A172 (cell line): ENCODE measurements at regions not wholly inside any gene's neighbourhood (a gene's known extent, or its start where the extent isn't known, plus 50 kb on each side); places are given as distances from the start of the nearest gene placed in this dataset.

ENCODE experiments used
- DNase-seq: peaks from one replicate; pipeline ENCODE4 v3.0.0-alpha.2; 2015; ENCODE audit warnings: low spot score

- DNase-seq: no peak
These were observed 466.5 kb upstream of the SOX5 start for GRCh38 chr12:24415934-24416333.

- no peak for DNase-seq
These were observed 465.0 kb upstream of the SOX5 start for GRCh38 chr12:24414480-24414879.

DNA sequence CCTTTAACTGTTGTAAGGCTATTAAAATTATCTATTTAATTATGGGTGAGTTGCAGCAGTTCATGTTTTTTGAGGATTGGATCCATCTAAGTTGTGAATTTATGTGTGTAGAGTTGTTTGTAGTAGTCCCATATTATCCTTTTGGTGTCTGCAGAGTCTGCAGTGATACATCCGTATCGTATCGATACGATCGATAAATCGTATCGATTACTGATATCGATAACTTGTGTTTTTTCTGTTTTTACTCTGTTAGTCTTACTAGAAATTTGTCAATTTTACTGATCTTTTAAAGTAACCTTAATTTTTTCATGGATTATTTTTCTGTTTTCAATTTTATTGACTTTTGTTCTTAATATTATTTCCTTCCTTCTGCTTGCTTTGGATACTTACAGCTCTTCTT is 462.5 kb upstream of the SOX5 start:
- DNase-seq: no peak

DNA sequence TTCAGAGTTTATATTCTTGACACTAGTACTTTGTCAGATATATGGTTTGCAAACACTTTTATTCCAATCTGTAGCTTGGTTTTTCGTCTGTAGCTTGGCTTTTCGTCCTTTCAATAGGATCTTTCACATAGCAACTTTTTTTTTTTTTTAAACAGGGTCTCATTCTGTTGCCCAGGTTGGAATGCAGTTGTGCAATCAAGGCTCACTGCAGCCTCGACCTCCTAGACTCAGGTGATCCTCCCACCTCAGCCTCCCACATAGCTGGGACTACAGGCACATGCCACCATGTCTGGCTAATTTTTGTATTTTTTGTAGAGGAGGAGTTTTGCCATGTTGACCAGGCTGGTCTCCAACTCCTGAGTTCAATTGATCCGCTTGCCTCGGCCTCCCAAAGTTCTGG is 460.4 kb upstream of the SOX5 start:
- DNase-seq: no peak

GRCh38 chr12:24408305-24408704 is 458.8 kb upstream of the SOX5 start:
- DNase-seq: no peak

DNA sequence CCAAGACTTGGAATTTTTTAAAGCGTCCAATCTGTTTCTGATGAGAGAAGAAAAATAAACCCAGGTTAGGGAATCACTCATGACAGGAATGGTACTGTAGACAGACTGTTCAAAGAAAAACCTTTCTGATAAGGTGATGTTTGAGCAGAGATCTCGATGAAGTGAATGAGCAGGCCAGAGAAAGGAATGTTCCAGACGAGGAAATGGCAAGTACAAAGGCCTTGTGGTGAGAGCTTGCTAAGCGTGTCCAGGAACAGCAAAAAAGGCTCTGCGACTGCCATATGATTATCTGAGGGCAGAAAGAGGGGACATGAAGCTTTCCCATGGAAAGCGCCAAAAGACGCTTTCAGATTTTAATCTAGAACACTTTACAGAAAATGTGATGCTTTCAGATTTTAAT is 458.4 kb upstream of the SOX5 start:
- no peak for DNase-seq

GRCh38 chr12:24404086-24404815 is 454.8 kb upstream of the SOX5 start:
- no peak for DNase-seq

DNA sequence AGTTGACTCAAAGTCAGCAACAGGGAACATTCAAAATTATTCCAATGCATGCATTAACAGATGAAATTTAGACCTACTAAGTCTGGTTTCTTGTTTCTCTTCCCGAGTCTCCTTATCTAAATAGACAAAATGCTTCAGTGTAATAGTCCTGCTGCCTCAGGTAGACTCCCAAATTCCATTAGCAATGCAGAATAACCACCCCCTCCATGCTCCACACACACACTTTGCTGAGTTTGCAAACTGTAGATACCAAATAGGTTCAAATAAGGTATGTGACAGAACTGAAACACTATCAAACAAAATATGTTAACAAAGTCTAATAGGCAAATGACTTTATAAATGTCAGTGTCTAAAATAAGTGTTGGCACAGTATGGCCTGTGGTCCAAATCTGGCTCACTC is 451.1 kb upstream of the SOX5 start:
- DNase-seq: no peak

- no peak for DNase-seq
These were observed 449.1 kb upstream of the SOX5 start for GRCh38 chr12:24398605-24399004.

DNA sequence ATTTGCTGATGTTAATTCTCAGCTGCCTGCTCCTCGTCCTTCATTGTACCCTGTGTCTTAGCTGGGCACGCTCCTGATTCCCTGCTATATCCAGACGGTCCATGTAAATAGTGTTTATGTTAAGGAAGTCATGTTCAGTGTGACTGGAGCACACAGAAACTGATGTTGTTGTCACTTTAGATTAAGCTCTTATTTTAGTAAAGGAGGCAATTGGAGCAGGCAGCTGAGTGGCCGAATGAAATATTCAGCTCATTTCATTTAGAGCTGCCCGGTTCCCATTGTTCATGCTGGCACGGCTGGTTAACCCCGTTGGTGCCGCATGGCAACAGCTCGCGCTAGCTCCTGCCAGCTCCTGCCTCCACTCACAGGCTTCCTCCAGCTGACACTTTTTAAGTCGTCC is 446.8 kb upstream of the SOX5 start:
- DNase-seq: no peak

- no peak for DNase-seq
These were observed 444.8 kb upstream of the SOX5 start for GRCh38 chr12:24394246-24394645.

GRCh38 chr12:24393071-24393470 is 443.6 kb upstream of the SOX5 start:
- DNase-seq: no peak

DNA sequence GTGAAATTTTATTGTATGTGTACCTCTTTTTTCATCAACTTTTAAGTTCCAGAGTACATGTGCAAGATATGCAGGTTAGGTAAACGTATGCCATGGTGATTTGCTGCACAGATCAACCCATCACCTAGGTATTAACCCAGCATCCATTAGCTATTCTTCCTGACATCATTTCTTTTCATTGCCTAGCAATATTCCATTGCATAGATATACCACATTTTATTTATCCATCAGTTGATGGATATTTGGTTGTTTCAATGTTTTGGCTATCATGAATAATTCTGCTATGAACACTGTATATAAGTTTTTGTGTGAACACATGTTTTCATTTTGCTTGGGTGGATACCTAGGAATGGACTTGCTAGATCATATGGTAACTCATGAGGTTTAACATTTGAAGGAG is 439.9 kb upstream of the SOX5 start:
- DNase-seq: no peak

GRCh38 chr12:24387381-24387780 is 437.9 kb upstream of the SOX5 start:
- no peak for DNase-seq

DNA sequence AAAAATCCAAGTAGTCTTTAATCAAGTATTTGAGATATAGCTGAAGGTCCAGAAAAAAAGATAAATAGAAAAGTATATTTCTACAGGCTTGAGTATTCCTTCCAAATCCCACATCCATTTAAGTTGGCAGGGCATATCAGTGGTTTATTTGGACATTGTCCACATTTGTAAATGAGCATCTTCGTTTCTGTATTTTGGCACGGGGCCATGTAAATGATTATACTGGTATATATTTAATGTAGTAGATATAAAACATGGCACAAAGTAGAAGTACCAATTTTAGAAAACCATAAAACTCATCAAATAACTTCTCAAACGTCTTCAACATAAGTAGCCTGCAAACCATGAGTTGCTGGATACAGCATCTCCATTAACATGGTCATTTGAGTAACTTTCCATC is 437.4 kb upstream of the SOX5 start:
- no peak for DNase-seq

GRCh38 chr12:24381790-24382189 is 432.3 kb upstream of the SOX5 start:
- no peak for DNase-seq

GRCh38 chr12:24379861-24380521 is 430.5 kb upstream of the SOX5 start:
- DNase-seq: no peak

- DNase-seq: no peak
These were observed 430.0 kb upstream of the SOX5 start for GRCh38 chr12:24379433-24379832.

DNA sequence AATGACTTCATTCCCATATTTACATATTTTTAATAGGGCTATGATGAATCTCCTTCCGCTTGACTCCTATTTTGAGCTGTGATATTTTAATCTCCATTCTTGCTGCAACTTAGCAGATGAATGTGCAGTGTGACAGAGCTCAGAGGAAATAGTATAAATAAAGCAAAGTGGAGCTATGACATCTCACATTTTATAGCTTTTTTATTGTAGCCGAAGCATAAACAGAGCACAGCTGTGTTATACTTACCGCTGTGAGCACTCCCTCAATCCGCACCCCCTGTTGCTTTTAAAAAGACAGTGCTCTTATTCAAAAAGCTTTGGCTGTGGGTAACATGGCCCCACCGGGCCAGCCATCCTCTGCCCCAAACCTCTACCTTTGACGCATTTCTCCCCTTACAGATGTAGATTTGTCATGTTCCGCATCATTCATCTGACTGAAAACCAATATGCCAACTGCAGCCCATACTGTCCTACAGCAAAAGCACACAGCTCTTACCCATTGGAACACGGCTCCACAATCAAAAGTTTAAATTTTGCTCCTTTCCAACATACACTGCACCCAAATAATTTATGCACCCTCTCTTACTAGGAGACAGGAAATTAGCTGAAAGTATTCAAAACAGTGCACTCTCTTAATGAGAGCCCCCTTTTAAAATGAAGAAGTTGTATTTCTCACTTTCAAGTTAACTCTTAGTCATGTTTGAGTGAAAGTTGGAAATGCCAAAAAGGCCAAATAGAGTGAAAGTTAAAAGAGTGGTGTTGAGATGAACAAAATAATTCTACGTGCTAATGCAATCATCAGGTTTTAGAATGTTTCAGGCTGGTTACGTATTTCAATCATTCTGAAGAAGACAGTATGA is 429.3 kb upstream of the SOX5 start:
- DNase-seq: peak; percentile 11

DNA sequence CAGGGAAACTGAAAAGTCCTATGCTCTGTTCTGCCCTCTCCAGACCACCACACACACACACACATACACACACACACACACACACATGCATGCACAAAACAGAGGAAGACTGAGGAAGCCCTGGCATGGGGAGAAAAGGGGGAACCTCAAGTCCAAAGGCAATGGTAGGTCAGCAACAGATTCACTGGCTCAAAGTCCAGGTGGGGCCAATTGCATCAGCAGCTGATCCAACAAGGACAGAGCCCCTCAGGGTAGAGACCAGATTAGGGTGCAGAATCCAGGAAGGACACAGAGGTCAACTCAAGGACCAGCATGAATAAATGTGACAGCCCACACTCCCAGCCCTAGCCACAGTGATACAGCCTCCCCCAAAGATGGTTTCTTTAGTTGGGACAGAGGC is 425.0 kb upstream of the SOX5 start:
- DNase-seq: no peak

- DNase-seq: no peak
These were observed 423.5 kb upstream of the SOX5 start for GRCh38 chr12:24373004-24373403.

- DNase-seq: no peak
These were observed 417.0 kb upstream of the SOX5 start for GRCh38 chr12:24366514-24366913.

GRCh38 chr12:24364921-24365320 is 415.5 kb upstream of the SOX5 start:
- no peak for DNase-seq
